Tibial nerve (tissue), 3 donors: ENCODE measurements at regions not wholly inside any gene's neighbourhood (a gene's known extent, or its start where the extent isn't known, plus 50 kb on each side); places are given as distances from the start of the nearest gene placed in this dataset.

Experiments used
- CTCF ChIP-seq, 5 experiments: fragments of 200-600 bp in 3 of 5; fragments of 450-650 bp in 2 of 5; sonication (generic) in 3 of 5; IDR thresholded peaks; one replicate each; pipeline ENCODE4 v1.5.1; 2016 to 2019; ENCODE audit warnings: antibody characterized with exemption in 5 of 5, mild to moderate bottlenecking in 3 of 5, moderate library complexity in 2 of 5
- POLR2A ChIP-seq, 2 donors: fragments of 450-650 bp; IDR thresholded peaks; one replicate each; pipeline ENCODE4 v1.6.1; 2017; ENCODE audit warnings: antibody characterized with exemption in 2 of 2, mild to moderate bottlenecking in 2 of 2, moderate library complexity in 2 of 2

GRCh38 chr4:23023666-23024065 is 330.9 kb downstream of the GBA3 start:
- TF ChIP-seq CTCF (IDR thresholded peaks at IDR 0.05) (no peak), POLR2A (IDR thresholded peaks at IDR 0.05) (no peak)
